ENCODE measurements at regions not wholly inside any gene's neighbourhood (a gene's known extent, or its start where the extent isn't known, plus 50 kb on each side); places are given as distances from the start of the nearest gene placed in this dataset.

- DNase-seq (ENCODE audit: low read depth), result no peak
Observed at GRCh38 chr2:239462191-239462515, 61.3 kb upstream of the HDAC4 start.

- no peak for DNase-seq (ENCODE audit: low read depth)
Observed at GRCh38 chr2:239461291-239462190, 60.7 kb upstream of the HDAC4 start.

GRCh38 chr2:239460780-239461179 lies 60.0 kb upstream of the HDAC4 start:
- DNase-seq (ENCODE audit: low read depth), result no peak

GRCh38 chr2:239459606-239460005 lies 58.8 kb upstream of the HDAC4 start:
- no peak for DNase-seq (ENCODE audit: low read depth)

GRCh38 chr2:239459056-239459455 lies 58.2 kb upstream of the HDAC4 start:
- no peak for DNase-seq (ENCODE audit: low read depth)

- DNase-seq (ENCODE audit: low read depth), result no peak
Observed at GRCh38 chr2:239457586-239458445, 57.0 kb upstream of the HDAC4 start.

GRCh38 chr2:239456940-239457339 lies 56.1 kb upstream of the HDAC4 start:
- no peak for DNase-seq (ENCODE audit: low read depth)

GRCh38 chr2:239455436-239456203 lies 54.8 kb upstream of the HDAC4 start:
- DNase-seq (ENCODE audit: low read depth), result no peak

GRCh38 chr2:239454507-239454906 lies 53.7 kb upstream of the HDAC4 start:
- no peak for DNase-seq (ENCODE audit: low read depth)
